Kidney tubule cell (primary cell): ENCODE measurements at regions not wholly inside any gene's neighbourhood (a gene's known extent, or its start where the extent isn't known, plus 50 kb on each side); places are given as distances from the start of the nearest gene placed in this dataset.
"Not testable (repeated sequence)": the region's sequence is repeated elsewhere in the genome, so short reads cannot be mapped to it uniquely, and the experiment has no call there.

ENCODE experiments used
- DNase-seq: peaks from one replicate; pipeline ENCODE4 v3.0.0-alpha.2; 2018; ENCODE audit warnings: low spot score

DNA sequence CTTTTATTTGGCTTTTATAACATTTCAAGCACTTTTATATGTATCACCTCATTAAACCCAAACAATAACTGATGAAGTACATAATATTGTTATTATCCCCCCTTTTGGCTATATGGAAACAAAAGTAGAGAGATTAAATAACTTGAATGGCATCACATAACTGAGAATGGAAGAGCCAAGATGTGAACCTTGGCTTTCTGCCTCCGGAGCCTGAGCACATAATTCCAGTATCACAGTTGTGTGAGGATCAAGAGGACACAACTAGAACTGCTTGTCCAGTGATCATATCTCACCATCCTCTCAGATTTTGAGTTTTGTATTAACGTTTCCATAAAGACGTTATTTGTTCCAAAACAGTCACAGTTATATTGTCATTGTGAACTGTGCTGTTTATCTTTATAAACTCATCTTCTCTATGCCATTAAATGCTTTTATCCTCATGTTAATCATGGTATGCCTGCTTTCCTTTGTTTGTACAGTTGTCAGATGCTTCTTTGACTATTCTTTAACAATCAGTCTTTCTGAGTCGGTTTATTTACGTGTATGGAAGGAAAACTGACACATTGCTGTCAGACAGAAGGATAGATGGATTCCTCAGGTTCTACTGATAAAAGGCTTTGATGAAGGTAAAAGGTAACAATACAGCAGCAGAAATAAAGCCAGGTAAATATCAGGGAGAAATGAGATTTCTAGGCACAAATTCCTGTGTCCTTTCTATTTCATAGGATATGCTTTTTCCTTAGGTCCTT lies 92.0 kb upstream of the FAM13C start:
- DNase-seq, result no peak

- DNase-seq, result no peak
These were observed 86.3 kb upstream of the FAM13C start for GRCh38 chr10:59448616-59449015.

DNA sequence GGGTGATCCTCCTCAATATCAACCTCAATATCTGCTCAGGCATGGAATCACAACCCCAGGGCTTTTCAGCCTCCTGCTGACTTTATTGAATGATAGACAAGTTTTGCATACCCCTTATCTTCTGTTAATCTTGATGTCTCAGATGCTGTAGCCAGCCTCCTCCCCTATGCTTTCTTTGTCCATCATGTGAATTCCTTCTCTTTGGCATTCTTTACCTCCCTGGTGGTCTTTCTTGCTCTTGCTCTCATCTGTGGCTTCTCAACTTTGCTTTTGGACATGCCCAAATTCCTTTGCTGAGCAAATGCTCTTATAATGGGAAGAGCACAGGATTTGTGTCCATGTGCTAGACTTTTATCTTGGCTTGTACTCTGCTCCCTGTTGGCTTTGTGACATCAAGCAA lies 73.4 kb upstream of the FAM13C start:
- DNase-seq, result no peak

DNA sequence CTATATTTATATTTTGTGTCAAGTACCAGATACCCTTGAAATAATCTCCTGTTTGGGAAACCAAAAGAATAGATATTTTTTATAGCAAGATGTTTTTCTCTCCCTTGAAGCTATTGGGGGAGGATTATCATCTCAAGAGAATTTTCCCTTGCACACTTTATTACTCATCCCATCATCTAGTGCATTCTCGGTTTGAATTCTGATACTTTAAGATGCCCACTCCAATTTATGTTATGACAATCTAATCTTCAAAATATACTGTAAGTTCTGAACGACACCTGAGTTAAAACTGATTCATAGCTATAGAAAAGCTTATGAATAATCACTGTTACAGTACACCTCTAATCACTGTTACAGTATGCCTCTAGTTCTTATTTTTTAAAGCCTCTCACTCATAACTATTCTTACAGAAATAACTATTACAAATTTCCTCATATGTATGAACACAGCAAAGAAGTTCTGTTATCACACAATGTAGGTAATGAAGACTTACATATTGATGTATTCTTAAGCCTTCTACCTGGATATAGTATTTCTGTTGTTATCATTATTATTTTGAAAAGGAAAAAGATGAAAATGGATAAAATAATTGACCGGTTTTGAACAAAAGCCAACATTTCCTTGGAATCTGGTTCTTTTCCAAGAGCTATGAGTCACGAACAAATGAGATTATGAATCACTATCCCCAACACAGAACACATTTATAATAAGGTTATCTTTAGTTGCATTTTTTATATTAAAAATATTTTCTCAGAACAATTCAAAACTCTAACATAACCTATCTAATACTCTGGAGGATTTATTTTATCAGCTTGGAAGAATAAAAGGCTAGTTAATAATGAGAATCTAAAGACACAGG lies 72.3 kb upstream of the FAM13C start:
- DNase-seq, result peak; percentile 53

DNA sequence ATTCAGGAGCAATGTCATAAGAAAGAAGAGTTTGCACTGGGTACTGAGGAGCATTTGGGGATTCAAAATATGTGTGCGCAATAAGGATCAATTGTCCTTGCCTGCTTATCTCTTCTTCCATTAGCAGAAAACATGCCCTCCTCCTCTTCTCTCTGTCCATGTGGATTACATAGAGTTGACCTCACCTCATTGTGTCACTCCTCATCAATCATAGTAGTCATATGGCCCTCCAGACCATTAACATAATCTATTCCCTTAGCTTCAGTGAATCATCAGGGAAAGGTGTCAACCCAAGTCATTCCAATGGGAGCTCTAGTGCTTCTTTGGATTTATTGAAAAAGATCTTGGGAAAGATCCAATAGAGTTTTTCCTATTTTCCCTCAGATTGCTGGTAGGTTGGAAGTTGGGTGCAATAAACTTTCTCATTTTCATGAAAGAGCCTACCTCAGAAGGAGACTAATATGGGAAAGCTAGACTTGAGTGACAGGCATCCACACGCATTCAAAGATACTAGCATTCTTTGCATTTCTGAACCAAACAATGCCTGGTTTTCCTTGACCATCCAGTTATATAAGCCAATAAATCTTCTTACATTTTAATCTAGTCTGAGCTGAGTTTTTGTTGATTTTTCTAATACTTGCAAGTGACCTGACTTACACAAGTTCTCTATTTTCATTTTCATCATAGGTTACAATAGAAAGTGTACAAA lies 71.5 kb upstream of the FAM13C start:
- DNase-seq, result peak; percentile 64

GRCh38 chr10:59432207-59432900 lies 70.0 kb upstream of the FAM13C start:
- DNase-seq, result peak; percentile 35

- DNase-seq, result not testable (repeated sequence)
These were observed 51.4 kb upstream of the FAM13C start for GRCh38 chr10:59413795-59414194.
